ENCODE measurements at regions not wholly inside any gene's neighbourhood (a gene's known extent, or its start where the extent isn't known, plus 50 kb on each side); places are given as distances from the start of the nearest gene placed in this dataset.

- POLR2A ChIA-PET (ENCODE audit: unreplicated experiment): no interaction called here
- H3K27me3 ChIP-seq (ENCODE audit: insufficient read depth, low read depth): peaks cover 28% of the 10 kb centered on the region
- no peak for TF ChIP-seq CTCF (conservative IDR thresholded peaks at IDR 0.05)
- no peaks in the 10 kb centered on the region for H3K36me3 ChIP-seq (ENCODE audit: low read depth)
- no peak for DNase-seq
- H3K4me1 ChIP-seq (replicated peaks; ENCODE audit: insufficient read depth): no peaks in the 10 kb centered on the region
- CTCF ChIA-PET: no interaction called here
- no peaks in the 10 kb centered on the region for H3K9me2 ChIP-seq (ENCODE audit: insufficient read depth)
- H3K4me2 ChIP-seq: no peak overlapping the region
- H4K20me1 ChIP-seq (ENCODE audit: insufficient read depth): no peaks in the 10 kb centered on the region
- no peak overlapping the region for H3K27ac ChIP-seq
- no TSS peak for BruUV-seq (replicated peaks)
- H3K79me2 ChIP-seq (ENCODE audit: low read depth): no peaks in the 10 kb centered on the region
- intact Hi-C loops (cut with micrococcal nuclease; ENCODE audit: unreplicated experiment): no loop called here
- no peaks in the 10 kb centered on the region for H3K9me3 ChIP-seq (ENCODE audit: insufficient read depth, low read depth)
- peaks cover 9% of the 10 kb centered on the region for H3F3A ChIP-seq (ENCODE audit: insufficient read depth, low read depth)
- no peak overlapping the region for H2AFZ ChIP-seq
- H3K4me3 ChIP-seq: no peak overlapping the region
Measured at GRCh38 chr2:3968736-3969135, 265.4 kb downstream of the DCDC2C start.

- H3K36me3 ChIP-seq (ENCODE audit: low read depth): no peaks in the 10 kb centered on the region
- no peaks in the 10 kb centered on the region for H3K4me1 ChIP-seq (replicated peaks; ENCODE audit: insufficient read depth)
- H3K4me2 ChIP-seq: no peak overlapping the region
- intact Hi-C loops (cut with micrococcal nuclease; ENCODE audit: unreplicated experiment): no loop called here
- no peaks in the 10 kb centered on the region for H3K9me2 ChIP-seq (ENCODE audit: insufficient read depth)
- ChIA-PET CTCF (no interaction called here), POLR2A (ENCODE audit: unreplicated experiment) (no interaction called here)
- no peaks in the 10 kb centered on the region for H3K9me3 ChIP-seq (ENCODE audit: insufficient read depth, low read depth)
- BruUV-seq (replicated peaks): no TSS peak
- TF ChIP-seq EZH2 (IDR thresholded peaks at IDR 0.05; ENCODE audit: low read depth) (no peak), CTCF (conservative IDR thresholded peaks at IDR 0.05) (no peak)
- peaks cover 19% of the 10 kb centered on the region; the same call in 1 of the 2 replicates for H3K27me3 ChIP-seq (ENCODE audit: insufficient read depth, low read depth)
- no peak overlapping the region for H3K4me3 ChIP-seq
- no peaks in the 10 kb centered on the region for H3K79me2 ChIP-seq (ENCODE audit: low read depth)
- peaks cover 9% of the 10 kb centered on the region for H3F3A ChIP-seq (ENCODE audit: insufficient read depth, low read depth)
- DNase-seq: no peak
- H3K27ac ChIP-seq: no peak overlapping the region
- H4K20me1 ChIP-seq (ENCODE audit: insufficient read depth): no peaks in the 10 kb centered on the region
- H2AFZ ChIP-seq: no peak overlapping the region
Measured at GRCh38 chr2:3970791-3971651, 267.6 kb downstream of the DCDC2C start.

- H3K4me1 ChIP-seq (replicated peaks; ENCODE audit: insufficient read depth): no peaks in the 10 kb centered on the region
- CTCF ChIA-PET: no interaction called here
- POLR2A ChIA-PET (ENCODE audit: unreplicated experiment): no interaction called here
Measured at GRCh38 chr2:3971652-3972192, 268.3 kb downstream of the DCDC2C start.

More at GRCh38 chr2:3971652-3972192, 268.3 kb downstream of the DCDC2C start:
- no peaks in the 10 kb centered on the region for H3K79me2 ChIP-seq (ENCODE audit: low read depth)
- H3K4me3 ChIP-seq: no peak overlapping the region
- H3K36me3 ChIP-seq (ENCODE audit: low read depth): no peaks in the 10 kb centered on the region
- BruUV-seq (replicated peaks): no TSS peak
- intact Hi-C loops (cut with micrococcal nuclease; ENCODE audit: unreplicated experiment): no loop called here
- H4K20me1 ChIP-seq (ENCODE audit: insufficient read depth): no peaks in the 10 kb centered on the region
- H2AFZ ChIP-seq: no peak overlapping the region
- no peaks in the 10 kb centered on the region for H3K9me2 ChIP-seq (ENCODE audit: insufficient read depth)
- peaks cover 12% of the 10 kb centered on the region; the same call in 1 of the 2 replicates for H3K27me3 ChIP-seq (ENCODE audit: insufficient read depth, low read depth)
- TF ChIP-seq CTCF (conservative IDR thresholded peaks at IDR 0.05) (no peak), EZH2 (IDR thresholded peaks at IDR 0.05; ENCODE audit: low read depth) (no peak)
- no peaks in the 10 kb centered on the region for H3K9me3 ChIP-seq (ENCODE audit: insufficient read depth, low read depth)
- H3K4me2 ChIP-seq: no peak overlapping the region
- H3F3A ChIP-seq (ENCODE audit: insufficient read depth, low read depth): peaks cover 9% of the 10 kb centered on the region
- no peak overlapping the region for H3K27ac ChIP-seq
- no peak for DNase-seq
